A549 (cell line): ENCODE measurements at regions not wholly inside any gene's neighbourhood (a gene's known extent, or its start where the extent isn't known, plus 50 kb on each side); places are given as distances from the start of the nearest gene placed in this dataset.

Source experiments
- ATAC-seq, 2 experiments: fragments of 200-7000 bp in 1 of 2; fragments of >200 bp in 1 of 2; cut with Nextera tagmentation in 1 of 2; cut with Tn5 transposase in 1 of 2; 3 replicates each; pipeline versions ENCODE4 v1.8.0 to v1.9.1; 2018 to 2020; ENCODE audit warnings: mild to moderate bottlenecking in 1 of 2, moderate library complexity in 1 of 2
- CTCF ChIA-PET: fragments of 300-600 bp; sonication (Branson Sonifier 250); formaldehyde crosslinking; extraction: SDS; loops from one replicate; lab custom pipeline; 2021; ENCODE audit warnings: antibody characterized with exemption, inconsistent platforms; lab: Yijun Ruan, JAX
- POLR2A ChIA-PET: fragments of 350-600 bp; formaldehyde crosslinking; extraction: SDS; loops from one replicate; lab custom pipeline; 2021; ENCODE audit warnings: antibody characterized with exemption, inconsistent platforms; lab: Yijun Ruan, JAX
- DNase-seq, 2 experiments: peaks; one replicate each; pipeline versions ENCODE4 v3.0.0 to v3.0.0-alpha.2; 2011 to 2016; ENCODE audit warnings: low read depth in 1 of 2, low spot score in 1 of 2
- FAIRE-seq: peaks from 2 replicates; lab custom pipeline; 2011; peaks lifted over from hg19 to GRCh38; lab: Jason Lieb, UNC
- H3K27ac ChIP-seq, 2 experiments: fragments of >200 bp; sonication (Bioruptor Twin); formaldehyde crosslinking; 3 replicates each; pipeline ENCODE4 v1.5.1; 2016 to 2017
- H3K4me1 ChIP-seq: fragments of >200 bp; sonication (Bioruptor Twin); formaldehyde crosslinking; 3 replicates; pipeline ENCODE4 v1.6.1; 2016
- H3K4me2 ChIP-seq: fragments of >200 bp; sonication (Bioruptor Twin); formaldehyde crosslinking; 3 replicates; pipeline ENCODE4 v1.6.1; 2016
- H3K4me3 ChIP-seq: fragments of >200 bp; sonication (Bioruptor Twin); formaldehyde crosslinking; 3 replicates; pipeline ENCODE4 v1.5.1; 2016
- H3K9me3 ChIP-seq: fragments of >200 bp; sonication (Bioruptor Twin); formaldehyde crosslinking; 3 replicates; pipeline ENCODE4 v1.6.1; 2016
- CBX2 ChIP-seq: fragments of 200-600 bp; sonication (generic); IDR thresholded peaks from 2 replicates; pipeline ENCODE4 v1.6.1; 2016; ENCODE audit warnings: low read depth, mild to moderate bottlenecking, borderline replicate concordance
- EHMT2 ChIP-seq: fragments of 200-600 bp; sonication (generic); IDR thresholded peaks from 2 replicates; pipeline ENCODE4 v1.6.1; 2016; ENCODE audit warnings: antibody characterized with exemption, low read depth, mild to moderate bottlenecking, moderate library complexity
- EP300 ChIP-seq, 2 experiments: fragments of >200 bp; sonication (Bioruptor Twin); formaldehyde crosslinking; IDR thresholded peaks; 2 replicates in 1 of 2; 3 replicates in 1 of 2; pipeline ENCODE4 v1.6.1; 2016 to 2017
- ESRRA ChIP-seq: fragments of 150-350 bp; IDR thresholded peaks from 2 replicates; pipeline ENCODE4 v1.6.1; 2014; ENCODE audit warnings: mild to moderate bottlenecking, low read length, borderline replicate concordance
- FOSL2 ChIP-seq, 2 experiments: fragments of 450-650 bp in 1 of 2; fragments of >200 bp in 1 of 2; sonication (Bioruptor Twin) in 1 of 2; formaldehyde crosslinking; IDR thresholded peaks; 2 replicates each; pipeline versions ENCODE4 v1.5.0 to v1.6.1; 2016 to 2020; ENCODE audit warnings: mild to moderate bottlenecking in 1 of 2, moderate library complexity in 1 of 2
- FOXS1 ChIP-seq: fragments of 250-450 bp; sonication (Bioruptor Pico); IDR thresholded peaks from 2 replicates; pipeline ENCODE4 v1.5.0; 2020; ENCODE audit warnings: mild to moderate bottlenecking, moderate library complexity
- GATA3 ChIP-seq: IDR thresholded peaks from 2 replicates; pipeline ENCODE4 v1.6.1; 2012; ENCODE audit warnings: borderline replicate concordance
- HES2 ChIP-seq: fragments of >200 bp; sonication (Bioruptor Twin); formaldehyde crosslinking; IDR thresholded peaks from 2 replicates; pipeline ENCODE4 v1.6.1; 2016
- HEYL ChIP-seq: fragments of 250-450 bp; sonication (Bioruptor Pico); IDR thresholded peaks from 2 replicates; pipeline ENCODE4 v1.8.0; 2021; ENCODE audit warnings: mild to moderate bottlenecking, moderate library complexity
- HOXB13 ChIP-seq: fragments of 250-450 bp; sonication (Bioruptor Pico); IDR thresholded peaks from 2 replicates; pipeline ENCODE4 v1.5.0; 2020; ENCODE audit warnings: low read depth, mild to moderate bottlenecking, moderate library complexity
- KDM1A ChIP-seq: fragments of 200-600 bp; sonication (generic); IDR thresholded peaks from 2 replicates; pipeline ENCODE4 v1.6.1; 2016; ENCODE audit warnings: low read depth, mild to moderate bottlenecking
- MAZ ChIP-seq: fragments of 150-350 bp; IDR thresholded peaks from 2 replicates; pipeline ENCODE4 v1.6.1; 2014; ENCODE audit warnings: antibody characterized with exemption, low read depth, low read length, borderline replicate concordance
- NR3C1 ChIP-seq: fragments of >200 bp; sonication (Bioruptor Twin); formaldehyde crosslinking; IDR thresholded peaks from 3 replicates; pipeline ENCODE4 v1.6.1; 2017
- PHF8 ChIP-seq: fragments of 200-600 bp; sonication (generic); IDR thresholded peaks from 2 replicates; pipeline ENCODE4 v1.6.1; 2016; ENCODE audit warnings: low read depth, mild to moderate bottlenecking, antibody characterized with exemption, moderate library complexity, borderline replicate concordance
- RFX5 ChIP-seq: fragments of 450-650 bp; IDR thresholded peaks from 2 replicates; pipeline ENCODE4 v1.7.1; 2014; ENCODE audit warnings: antibody characterized with exemption, mild to moderate bottlenecking, moderate library complexity
- SREBF2 ChIP-seq: fragments of 450-650 bp; IDR thresholded peaks from 2 replicates; pipeline ENCODE4 v1.6.1; 2014; ENCODE audit warnings: mild to moderate bottlenecking, moderate library complexity
- TP53 ChIP-seq: fragments of 250-450 bp; sonication (Bioruptor Pico); IDR thresholded peaks from 2 replicates; pipeline ENCODE4 v1.5.0; 2021; ENCODE audit warnings: mild to moderate bottlenecking, moderate library complexity
- ZC3H11A ChIP-seq: fragments of 450-650 bp; IDR thresholded peaks from 2 replicates; pipeline ENCODE4 v1.6.1; 2014; ENCODE audit warnings: antibody characterized with exemption, mild to moderate bottlenecking
- ZFP36 ChIP-seq: fragments of 450-650 bp; IDR thresholded peaks from 2 replicates; pipeline ENCODE4 v1.6.1; 2014; ENCODE audit warnings: borderline replicate concordance; ENCODE audit not compliant: partially characterized antibody
- ZNF302 ChIP-seq: fragments of 250-450 bp; sonication (Bioruptor Pico); IDR thresholded peaks from 2 replicates; pipeline ENCODE4 v1.9.0; 2021; ENCODE audit warnings: inconsistent platforms, mild to moderate bottlenecking, moderate library complexity
- ZSCAN20 ChIP-seq: fragments of 250-450 bp; sonication (Bioruptor Pico); IDR thresholded peaks from 2 replicates; pipeline ENCODE4 v1.8.0; 2022; ENCODE audit warnings: mild to moderate bottlenecking, moderate library complexity
- WGBS: methylation state at CpG from one replicate; pipeline ENCODE4 v1.1.6; 2017; ENCODE audit errors: missing lambda C conversion rate; 5-methylcytosine and 5-hydroxymethylcytosine counted together
- TF ChIP-seq, protein P1 (sequence below): fragments of >200 bp; sonication (Bioruptor Twin); formaldehyde crosslinking; IDR thresholded peaks from 3 replicates; pipeline ENCODE4 v1.5.1; 2016
- TF ChIP-seq, protein P2 (sequence below): fragments of 250-450 bp; sonication (Bioruptor Pico); IDR thresholded peaks from 2 replicates; pipeline ENCODE4 v1.5.0; 2020; ENCODE audit warnings: low read depth, mild to moderate bottlenecking, moderate library complexity

DNA sequence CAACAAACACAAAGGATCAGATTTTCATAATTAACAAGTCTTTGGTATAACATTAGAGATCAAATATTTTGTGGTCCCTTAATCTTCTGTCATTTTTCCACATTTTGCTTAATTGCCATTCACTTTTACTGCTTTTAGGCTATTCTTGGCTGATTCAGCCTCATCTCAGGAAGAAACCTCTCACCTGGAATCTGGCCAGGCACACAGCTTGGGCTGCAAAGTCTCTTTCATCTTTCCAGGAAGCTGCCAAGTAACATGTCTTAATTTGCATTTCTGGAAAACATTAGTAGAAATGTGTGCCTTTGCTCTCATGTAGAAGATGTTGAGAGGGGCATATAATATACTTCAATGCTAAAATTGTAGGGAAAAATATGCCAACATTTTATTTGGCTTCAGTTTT, 174.2 kb upstream of the STEAP4 start:
- POLR2A ChIA-PET, result no interaction called here
- no peaks in the 10 kb centered on the region for H3K4me1 ChIP-seq
- CTCF ChIA-PET, result no interaction called here
- no peak overlapping the region for H3K4me3 ChIP-seq
- no peak for ATAC-seq
- no peak for FAIRE-seq
- no peak overlapping the region for H3K27ac ChIP-seq
- TF ChIP-seq HES2, result no peak
- TF ChIP-seq ZSCAN20 (CRISPR knock-in tag), result no peak
- no peak for TF ChIP-seq MAZ
- no peak for TF ChIP-seq ZNF302 (CRISPR knock-in tag)
- TF ChIP-seq ESRRA, result no peak
- TF ChIP-seq, protein P1, sequence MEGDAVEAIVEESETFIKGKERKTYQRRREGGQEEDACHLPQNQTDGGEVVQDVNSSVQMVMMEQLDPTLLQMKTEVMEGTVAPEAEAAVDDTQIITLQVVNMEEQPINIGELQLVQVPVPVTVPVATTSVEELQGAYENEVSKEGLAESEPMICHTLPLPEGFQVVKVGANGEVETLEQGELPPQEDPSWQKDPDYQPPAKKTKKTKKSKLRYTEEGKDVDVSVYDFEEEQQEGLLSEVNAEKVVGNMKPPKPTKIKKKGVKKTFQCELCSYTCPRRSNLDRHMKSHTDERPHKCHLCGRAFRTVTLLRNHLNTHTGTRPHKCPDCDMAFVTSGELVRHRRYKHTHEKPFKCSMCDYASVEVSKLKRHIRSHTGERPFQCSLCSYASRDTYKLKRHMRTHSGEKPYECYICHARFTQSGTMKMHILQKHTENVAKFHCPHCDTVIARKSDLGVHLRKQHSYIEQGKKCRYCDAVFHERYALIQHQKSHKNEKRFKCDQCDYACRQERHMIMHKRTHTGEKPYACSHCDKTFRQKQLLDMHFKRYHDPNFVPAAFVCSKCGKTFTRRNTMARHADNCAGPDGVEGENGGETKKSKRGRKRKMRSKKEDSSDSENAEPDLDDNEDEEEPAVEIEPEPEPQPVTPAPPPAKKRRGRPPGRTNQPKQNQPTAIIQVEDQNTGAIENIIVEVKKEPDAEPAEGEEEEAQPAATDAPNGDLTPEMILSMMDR, result no peak
- TF ChIP-seq, protein P2, sequence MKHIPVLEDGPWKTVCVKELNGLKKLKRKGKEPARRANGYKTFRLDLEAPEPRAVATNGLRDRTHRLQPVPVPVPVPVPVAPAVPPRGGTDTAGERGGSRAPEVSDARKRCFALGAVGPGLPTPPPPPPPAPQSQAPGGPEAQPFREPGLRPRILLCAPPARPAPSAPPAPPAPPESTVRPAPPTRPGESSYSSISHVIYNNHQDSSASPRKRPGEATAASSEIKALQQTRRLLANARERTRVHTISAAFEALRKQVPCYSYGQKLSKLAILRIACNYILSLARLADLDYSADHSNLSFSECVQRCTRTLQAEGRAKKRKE (CRISPR knock-in tag), result no peak
- no peak for TF ChIP-seq ZC3H11A
- TF ChIP-seq RFX5, result no peak
- no peak for TF ChIP-seq PHF8
- TF ChIP-seq HEYL (CRISPR knock-in tag), result no peak
- no peak for TF ChIP-seq FOXS1 (CRISPR knock-in tag)
- TF ChIP-seq SREBF2, result no peak
- TF ChIP-seq EP300 (IDR thresholded peaks at IDR 0.05), result no peak
- TF ChIP-seq ZFP36, result no peak
- no peak for TF ChIP-seq GATA3
- TF ChIP-seq KDM1A, result no peak
- TF ChIP-seq FOSL2 (IDR thresholded peaks at IDR 0.05), result no peak
- no peak for TF ChIP-seq FOSL2 (CRISPR knock-in tag; IDR thresholded peaks at IDR 0.05)
- TF ChIP-seq EHMT2, result no peak
- no peak for TF ChIP-seq CBX2
- TF ChIP-seq, all 56 proteins: peak for 0
- Histone ChIP-seq H3K4me2 (no peak overlapping the region), H3K9me3 (no peaks in the 10 kb centered on the region)
- no peak for DNase-seq

- Histone ChIP-seq H3K4me1 (no peaks in the 10 kb centered on the region), H3K4me3 (no peak overlapping the region)
- no peak for FAIRE-seq
- CTCF ChIA-PET, result no interaction called here
- TF ChIP-seq ESRRA, result no peak
- no peak for TF ChIP-seq GATA3
- TF ChIP-seq TP53 (CRISPR knock-in tag), result no peak
- TF ChIP-seq NR3C1, result no peak
- no peak for TF ChIP-seq HEYL (CRISPR knock-in tag)
- no peak for TF ChIP-seq CBX2
- no peak for TF ChIP-seq RFX5
- no peak for TF ChIP-seq HES2
- TF ChIP-seq KDM1A, result no peak
- TF ChIP-seq HOXB13, result no peak
- no peak for TF ChIP-seq FOSL2 (IDR thresholded peaks at IDR 0.05)
- TF ChIP-seq FOSL2 (CRISPR knock-in tag; IDR thresholded peaks at IDR 0.05), result no peak
- no peak for TF ChIP-seq SREBF2
- TF ChIP-seq, all 56 proteins: peak for 0
- Histone ChIP-seq H3K4me2 (no peak overlapping the region), H3K9me3 (no peaks in the 10 kb centered on the region), H3K27ac (no peak overlapping the region)
- POLR2A ChIA-PET, result no interaction called here
- DNase-seq (no peak), ATAC-seq (no peak)
- 15% methylated on average over 4 of the region's 4 CpGs for WGBS
These were observed 173.6 kb upstream of the STEAP4 start for GRCh38 chr7:88480271-88480670.
